Fibroblast of villous mesenchyme (primary cell): ENCODE measurements at regions not wholly inside any gene's neighbourhood (a gene's known extent, or its start where the extent isn't known, plus 50 kb on each side); places are given as distances from the start of the nearest gene placed in this dataset.
A peak's percentile ranks its signal among the peaks of the same experiment; 100 is the strongest.

Experiments used
- DNase-seq: peaks from one replicate; pipeline ENCODE4 v3.0.0-alpha.2; 2010; ENCODE audit warnings: low read depth
- H3K4me3 ChIP-seq: 2 replicates; pipeline ENCODE4 v1.5.1; 2011; ENCODE audit warnings: low read depth, mild to moderate bottlenecking, low read length
- TF ChIP-seq, protein P1 (sequence below): IDR thresholded peaks from 2 replicates; pipeline ENCODE4 v1.5.1; 2012; ENCODE audit warnings: low read depth, mild to moderate bottlenecking, low read length; ENCODE audit not compliant: insufficient read depth

DNA sequence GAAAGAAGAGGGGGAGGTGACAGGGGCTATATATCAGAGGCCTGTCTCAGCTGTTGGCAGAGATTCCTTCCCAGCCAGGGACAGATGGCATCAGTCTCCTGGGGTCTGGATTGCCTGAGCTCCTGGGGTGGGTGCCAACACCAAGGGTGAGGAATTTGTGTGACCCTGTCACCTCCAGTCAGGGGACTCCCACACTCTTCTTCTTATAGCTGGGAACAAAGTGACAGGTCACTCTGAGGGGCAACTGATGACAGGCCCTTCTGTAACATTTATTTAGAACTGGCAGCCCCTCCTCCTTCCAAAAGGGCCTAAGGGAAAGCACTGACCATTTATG lies 53.7 kb upstream of the DUSP5 start:
- TF ChIP-seq, protein P1, sequence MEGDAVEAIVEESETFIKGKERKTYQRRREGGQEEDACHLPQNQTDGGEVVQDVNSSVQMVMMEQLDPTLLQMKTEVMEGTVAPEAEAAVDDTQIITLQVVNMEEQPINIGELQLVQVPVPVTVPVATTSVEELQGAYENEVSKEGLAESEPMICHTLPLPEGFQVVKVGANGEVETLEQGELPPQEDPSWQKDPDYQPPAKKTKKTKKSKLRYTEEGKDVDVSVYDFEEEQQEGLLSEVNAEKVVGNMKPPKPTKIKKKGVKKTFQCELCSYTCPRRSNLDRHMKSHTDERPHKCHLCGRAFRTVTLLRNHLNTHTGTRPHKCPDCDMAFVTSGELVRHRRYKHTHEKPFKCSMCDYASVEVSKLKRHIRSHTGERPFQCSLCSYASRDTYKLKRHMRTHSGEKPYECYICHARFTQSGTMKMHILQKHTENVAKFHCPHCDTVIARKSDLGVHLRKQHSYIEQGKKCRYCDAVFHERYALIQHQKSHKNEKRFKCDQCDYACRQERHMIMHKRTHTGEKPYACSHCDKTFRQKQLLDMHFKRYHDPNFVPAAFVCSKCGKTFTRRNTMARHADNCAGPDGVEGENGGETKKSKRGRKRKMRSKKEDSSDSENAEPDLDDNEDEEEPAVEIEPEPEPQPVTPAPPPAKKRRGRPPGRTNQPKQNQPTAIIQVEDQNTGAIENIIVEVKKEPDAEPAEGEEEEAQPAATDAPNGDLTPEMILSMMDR = no peak
- no peak overlapping the region for H3K4me3 ChIP-seq
- DNase-seq = no peak

DNA sequence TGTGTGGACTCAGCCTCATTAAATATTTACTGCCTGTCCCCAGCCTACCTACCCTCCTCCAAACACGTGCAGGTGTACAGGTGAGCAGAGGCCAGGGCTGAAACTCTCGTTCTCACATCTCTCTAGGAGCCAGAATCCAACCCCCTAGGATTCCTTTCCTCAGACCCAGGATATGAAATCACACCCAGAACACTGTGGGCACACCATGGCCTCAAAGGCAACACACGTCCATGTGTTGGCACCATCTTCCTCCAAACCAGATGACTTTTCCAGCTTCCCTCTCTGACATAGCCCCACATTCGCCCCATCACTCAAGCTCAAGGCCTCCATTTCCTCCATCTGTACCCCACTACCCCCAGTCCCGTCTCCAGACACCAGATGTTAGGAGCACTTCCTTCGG lies 51.8 kb upstream of the DUSP5 start:
- TF ChIP-seq, protein P1 = no peak
- no peak for DNase-seq
- no peak overlapping the region for H3K4me3 ChIP-seq

DNA sequence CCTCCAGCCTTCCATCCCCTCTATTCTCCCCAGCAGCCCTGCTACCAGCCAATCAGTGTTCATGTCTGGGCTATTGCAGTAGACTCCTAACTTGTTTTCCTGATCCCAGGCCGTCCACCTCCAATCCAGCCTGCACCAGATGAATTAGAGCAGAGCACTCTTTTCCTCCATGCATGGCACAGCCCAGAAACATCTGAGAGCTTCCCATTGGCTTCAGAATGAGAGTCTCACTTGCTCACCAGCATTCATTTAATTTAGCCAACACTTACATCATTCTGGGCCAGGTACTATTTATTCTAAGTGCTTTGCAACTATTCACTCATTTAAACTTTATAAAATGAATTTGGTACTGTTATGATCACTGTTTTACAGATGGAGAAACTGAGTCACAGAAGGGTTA lies 51.4 kb upstream of the DUSP5 start:
- no peak for DNase-seq
- TF ChIP-seq, protein P1 = no peak
- H3K4me3 ChIP-seq = no peak overlapping the region

DNA sequence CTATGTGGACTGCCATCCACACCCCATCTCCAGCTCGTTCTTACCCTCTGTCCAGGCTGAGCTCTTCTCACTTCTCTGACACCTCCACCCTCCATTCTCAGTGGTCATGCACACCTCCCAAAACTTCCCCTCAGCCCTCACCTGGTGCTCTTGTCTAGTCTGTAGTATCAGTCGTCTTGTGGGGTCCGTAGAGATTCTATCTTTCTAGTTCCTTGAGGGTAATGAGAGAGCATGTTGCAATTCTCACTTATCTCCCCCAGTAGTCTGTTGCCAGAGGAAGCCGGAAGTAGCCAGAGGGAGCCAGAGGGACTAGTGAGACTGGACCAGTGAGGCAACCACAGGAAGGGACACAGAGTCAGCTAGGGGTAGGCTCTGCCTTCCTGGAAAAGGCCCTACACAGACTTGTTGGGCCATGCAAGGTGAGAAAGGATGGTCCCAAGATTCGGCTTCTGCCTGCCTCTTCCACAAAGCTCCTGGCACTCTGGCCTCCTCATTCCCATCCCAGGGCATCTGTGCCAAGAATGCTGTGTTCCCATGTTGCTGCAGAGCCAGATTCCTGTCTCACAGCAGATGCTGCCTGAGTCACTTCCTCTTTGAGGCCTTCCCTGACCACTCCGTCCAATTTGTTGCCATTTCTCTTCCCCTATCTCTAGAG lies 50.6 kb upstream of the DUSP5 start:
- TF ChIP-seq, protein P1 = peak; percentile 30
- no peak overlapping the region for H3K4me3 ChIP-seq
- DNase-seq = peak; percentile 85

DNA sequence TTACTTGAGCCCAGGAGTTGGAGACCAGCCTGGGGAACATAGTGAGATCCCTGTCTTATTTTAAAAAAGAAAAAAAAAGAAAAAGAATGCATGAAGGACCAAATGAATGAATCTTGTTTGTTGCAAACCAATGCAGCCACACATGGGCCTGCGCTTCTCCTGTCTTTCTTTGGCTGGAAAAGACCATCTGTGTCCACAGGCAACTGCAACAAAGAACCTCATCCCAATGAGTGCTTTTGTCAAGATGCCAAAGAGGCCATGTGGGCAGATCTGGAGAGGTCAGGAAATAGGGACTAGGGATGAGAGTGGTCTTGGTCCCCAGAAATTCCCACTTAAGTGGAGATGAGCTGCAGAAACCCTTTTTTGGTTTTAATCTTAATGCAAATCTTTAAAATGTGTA lies 49.8 kb upstream of the DUSP5 start:
- DNase-seq = no peak
- H3K4me3 ChIP-seq = no peak overlapping the region
- TF ChIP-seq, protein P1 = no peak
